ENCODE measurements at regions not wholly inside any gene's neighbourhood (a gene's known extent, or its start where the extent isn't known, plus 50 kb on each side); places are given as distances from the start of the nearest gene placed in this dataset.
"Not testable (repeated sequence)": the region's sequence is repeated elsewhere in the genome, so short reads cannot be mapped to it uniquely, and the experiment has no call there.

- not testable (repeated sequence) for TF ChIP-seq POLR2A, CTCF (IDR thresholded peaks at IDR 0.05)
Observed at GRCh38 chr17:20933040-20933439, 109.8 kb downstream of the USP22 start.

All from adrenal gland (tissue), 5 donors.